ENCODE measurements at regions not wholly inside any gene's neighbourhood (a gene's known extent, or its start where the extent isn't known, plus 50 kb on each side); places are given as distances from the start of the nearest gene placed in this dataset.

DNA sequence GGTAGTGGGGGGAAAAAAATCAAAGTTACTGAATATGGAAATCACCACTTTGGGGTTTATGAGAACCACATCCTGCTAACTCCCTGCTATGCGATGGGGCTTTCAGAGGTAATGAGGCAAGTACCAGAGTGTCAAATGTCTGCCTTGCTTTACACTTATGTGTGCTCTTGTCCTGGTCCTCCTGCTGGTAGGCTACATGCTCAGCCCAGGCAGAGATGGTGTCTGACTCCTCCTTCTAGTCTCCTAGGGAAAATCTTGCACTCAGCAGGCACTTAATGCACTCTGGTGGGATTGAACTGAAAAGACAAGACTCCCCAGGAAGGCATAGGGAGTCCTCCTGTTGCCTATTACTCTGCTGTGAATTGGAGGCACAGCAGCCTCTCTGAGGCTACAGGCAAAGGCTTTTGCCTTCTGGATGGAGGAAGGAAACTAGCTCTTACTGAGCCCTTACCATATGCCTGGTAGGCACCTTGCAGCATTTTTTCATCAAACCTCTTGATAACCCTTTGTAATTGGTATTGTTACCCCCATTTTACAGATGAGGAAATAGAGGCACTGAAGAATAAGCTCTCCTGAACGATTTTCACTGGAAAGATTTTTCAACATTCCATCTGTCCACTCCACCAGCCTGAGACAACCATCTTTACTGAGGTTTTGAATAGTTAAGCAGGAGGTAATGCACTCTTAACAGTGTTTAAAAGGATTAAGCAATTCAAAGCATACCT is 132.1 kb upstream of the PAX6 start:
- H3K9me3 ChIP-seq (ENCODE audit: insufficient read depth, low read length): no peaks in the 10 kb centered on the region
- TF ChIP-seq, protein P1, sequence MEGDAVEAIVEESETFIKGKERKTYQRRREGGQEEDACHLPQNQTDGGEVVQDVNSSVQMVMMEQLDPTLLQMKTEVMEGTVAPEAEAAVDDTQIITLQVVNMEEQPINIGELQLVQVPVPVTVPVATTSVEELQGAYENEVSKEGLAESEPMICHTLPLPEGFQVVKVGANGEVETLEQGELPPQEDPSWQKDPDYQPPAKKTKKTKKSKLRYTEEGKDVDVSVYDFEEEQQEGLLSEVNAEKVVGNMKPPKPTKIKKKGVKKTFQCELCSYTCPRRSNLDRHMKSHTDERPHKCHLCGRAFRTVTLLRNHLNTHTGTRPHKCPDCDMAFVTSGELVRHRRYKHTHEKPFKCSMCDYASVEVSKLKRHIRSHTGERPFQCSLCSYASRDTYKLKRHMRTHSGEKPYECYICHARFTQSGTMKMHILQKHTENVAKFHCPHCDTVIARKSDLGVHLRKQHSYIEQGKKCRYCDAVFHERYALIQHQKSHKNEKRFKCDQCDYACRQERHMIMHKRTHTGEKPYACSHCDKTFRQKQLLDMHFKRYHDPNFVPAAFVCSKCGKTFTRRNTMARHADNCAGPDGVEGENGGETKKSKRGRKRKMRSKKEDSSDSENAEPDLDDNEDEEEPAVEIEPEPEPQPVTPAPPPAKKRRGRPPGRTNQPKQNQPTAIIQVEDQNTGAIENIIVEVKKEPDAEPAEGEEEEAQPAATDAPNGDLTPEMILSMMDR (IDR thresholded peaks at IDR 0.05; ENCODE audit: low read depth, low read length): no peak
- TF ChIP-seq EZH2phosphoT487 (IDR thresholded peaks at IDR 0.05; ENCODE audit: low read depth): no peak
- no peaks in the 10 kb centered on the region for H3K79me2 ChIP-seq (ENCODE audit: low read length)
- H2AFZ ChIP-seq (ENCODE audit: low read depth, low read length): no peak overlapping the region
- H3K4me1 ChIP-seq (ENCODE audit: low read length): peaks cover 7% of the 10 kb centered on the region
- H3K4me2 ChIP-seq (ENCODE audit: low read length): no peak overlapping the region
- no peaks in the 10 kb centered on the region for H3K36me3 ChIP-seq (replicated peaks; ENCODE audit: low read depth, low read length)
- no peak overlapping the region for H3K27ac ChIP-seq (ENCODE audit: low read length)
- no peak overlapping the region for H3K9ac ChIP-seq (ENCODE audit: low read length)
- no peaks in the 10 kb centered on the region for H3K27me3 ChIP-seq (ENCODE audit: low read depth, low read length)
- H3K4me3 ChIP-seq (ENCODE audit: low read length): no peak overlapping the region
- H4K20me1 ChIP-seq (ENCODE audit: insufficient read depth, low read length): no peaks in the 10 kb centered on the region

DNA sequence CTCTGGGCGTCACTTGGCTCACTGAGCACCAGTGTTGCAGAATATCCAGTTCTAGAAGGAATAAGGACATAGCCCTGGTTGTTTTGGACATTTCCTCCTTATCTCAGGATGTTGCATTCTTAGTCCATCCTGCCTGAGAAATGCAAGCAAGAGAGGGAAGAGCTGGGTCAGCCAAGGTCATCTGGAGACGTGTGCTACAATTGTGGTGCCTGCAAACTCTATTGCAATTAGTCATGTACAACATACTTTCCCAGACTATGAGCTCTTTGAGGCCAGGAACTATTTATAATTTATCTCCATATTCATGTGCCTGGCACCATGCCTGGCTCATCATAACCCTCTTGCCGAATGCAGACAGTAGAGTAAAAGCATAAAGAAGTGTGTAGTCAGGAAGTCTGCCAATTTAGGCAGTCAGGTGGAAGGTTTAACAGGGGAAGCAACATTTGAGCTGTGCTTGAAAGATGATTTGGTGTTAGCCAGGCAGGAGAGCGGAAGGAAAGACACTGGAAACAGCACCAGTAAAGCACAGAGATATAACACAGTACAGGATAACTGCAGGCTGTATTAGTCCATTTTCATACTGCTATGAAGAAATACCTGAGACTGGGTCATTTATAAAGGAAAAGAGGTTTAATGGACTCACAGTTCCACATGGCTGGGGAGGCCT is 129.4 kb upstream of the PAX6 start:
- Histone ChIP-seq H4K20me1 (ENCODE audit: insufficient read depth, low read length) (no peaks in the 10 kb centered on the region), H3K9ac (ENCODE audit: low read length) (no peak overlapping the region), H3K27ac (ENCODE audit: low read length) (no peak overlapping the region), H2AFZ (ENCODE audit: low read depth, low read length) (no peak overlapping the region), H3K9me3 (ENCODE audit: insufficient read depth, low read length) (no peaks in the 10 kb centered on the region), H3K36me3 (replicated peaks; ENCODE audit: low read depth, low read length) (no peaks in the 10 kb centered on the region), H3K4me2 (ENCODE audit: low read length) (no peak overlapping the region), H3K79me2 (ENCODE audit: low read length) (no peaks in the 10 kb centered on the region), H3K4me3 (ENCODE audit: low read length) (no peak overlapping the region), H3K27me3 (ENCODE audit: low read depth, low read length) (no peaks in the 10 kb centered on the region), H3K4me1 (ENCODE audit: low read length) (peaks cover 7% of the 10 kb centered on the region)
- no peak for TF ChIP-seq EZH2phosphoT487 (IDR thresholded peaks at IDR 0.05; ENCODE audit: low read depth)
- TF ChIP-seq, protein P1 (IDR thresholded peaks at IDR 0.05; ENCODE audit: low read depth, low read length): no peak

DNA sequence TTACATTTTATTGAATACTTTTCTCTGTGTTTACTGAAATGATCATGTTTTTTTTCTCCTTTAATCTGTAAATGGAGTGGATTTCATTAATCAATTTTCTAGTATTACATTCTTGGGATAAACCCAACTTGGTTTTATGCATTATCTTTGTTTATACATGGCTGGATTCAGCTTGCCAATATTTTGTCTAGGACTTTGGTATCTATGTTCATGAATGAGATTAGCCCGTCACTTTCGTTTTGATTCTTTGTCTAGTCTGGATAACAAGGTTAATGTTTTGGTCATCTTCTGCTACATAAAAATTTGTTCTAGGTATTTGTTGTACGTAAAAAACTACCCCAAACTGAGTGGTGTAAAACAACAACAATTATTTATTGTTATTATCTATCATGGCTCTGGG is 127.9 kb upstream of the PAX6 start:
- H3K36me3 ChIP-seq (replicated peaks; ENCODE audit: low read depth, low read length): no peaks in the 10 kb centered on the region
- no peaks in the 10 kb centered on the region for H3K27me3 ChIP-seq (ENCODE audit: low read depth, low read length)
- H3K79me2 ChIP-seq (ENCODE audit: low read length): no peaks in the 10 kb centered on the region
- no peak overlapping the region for H2AFZ ChIP-seq (ENCODE audit: low read depth, low read length)
- peaks cover 7% of the 10 kb centered on the region for H3K4me1 ChIP-seq (ENCODE audit: low read length)
- no peak overlapping the region for H3K9ac ChIP-seq (ENCODE audit: low read length)
- H3K4me3 ChIP-seq (ENCODE audit: low read length): no peak overlapping the region
- H4K20me1 ChIP-seq (ENCODE audit: insufficient read depth, low read length): no peaks in the 10 kb centered on the region
- no peaks in the 10 kb centered on the region for H3K9me3 ChIP-seq (ENCODE audit: insufficient read depth, low read length)
- TF ChIP-seq, protein P1 (IDR thresholded peaks at IDR 0.05; ENCODE audit: low read depth, low read length): no peak
- no peak for TF ChIP-seq EZH2phosphoT487 (IDR thresholded peaks at IDR 0.05; ENCODE audit: low read depth)
- H3K27ac ChIP-seq (ENCODE audit: low read length): no peak overlapping the region
- H3K4me2 ChIP-seq (ENCODE audit: low read length): no peak overlapping the region

DNA sequence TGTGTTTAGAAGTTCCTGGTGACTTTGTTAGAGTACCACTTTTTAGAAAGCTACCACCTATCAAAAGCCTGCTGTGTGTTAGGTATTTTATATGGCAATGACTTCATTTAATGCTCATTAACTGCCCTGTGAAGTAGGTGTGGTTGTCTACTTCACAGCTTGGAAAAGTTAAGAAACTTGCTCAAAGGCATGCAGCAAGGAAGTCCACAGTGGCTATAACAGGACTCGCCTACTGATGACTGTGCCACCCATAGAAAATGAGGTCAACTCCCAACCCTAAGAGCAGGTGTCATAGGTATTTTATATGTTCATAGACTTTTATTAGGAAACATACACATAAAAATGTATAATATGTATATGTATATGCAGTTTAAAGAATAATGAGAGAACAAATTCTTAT is 125.2 kb upstream of the PAX6 start:
- no peak overlapping the region for H3K27ac ChIP-seq (ENCODE audit: low read length)
- TF ChIP-seq, protein P1 (IDR thresholded peaks at IDR 0.05; ENCODE audit: low read depth, low read length): no peak
- TF ChIP-seq EZH2phosphoT487 (IDR thresholded peaks at IDR 0.05; ENCODE audit: low read depth): no peak
- no peaks in the 10 kb centered on the region for H3K27me3 ChIP-seq (ENCODE audit: low read depth, low read length)
- H3K4me3 ChIP-seq (ENCODE audit: low read length): no peak overlapping the region
- H3K9ac ChIP-seq (ENCODE audit: low read length): no peak overlapping the region
- H3K79me2 ChIP-seq (ENCODE audit: low read length): no peaks in the 10 kb centered on the region
- no peak overlapping the region for H3K4me2 ChIP-seq (ENCODE audit: low read length)
- no peak overlapping the region for H2AFZ ChIP-seq (ENCODE audit: low read depth, low read length)
- no peaks in the 10 kb centered on the region for H3K36me3 ChIP-seq (replicated peaks; ENCODE audit: low read depth, low read length)
- H3K4me1 ChIP-seq (ENCODE audit: low read length): no peaks in the 10 kb centered on the region
- no peaks in the 10 kb centered on the region for H4K20me1 ChIP-seq (ENCODE audit: insufficient read depth, low read length)
- no peaks in the 10 kb centered on the region for H3K9me3 ChIP-seq (ENCODE audit: insufficient read depth, low read length)
